ENCODE measurements at regions not wholly inside any gene's neighbourhood (a gene's known extent, or its start where the extent isn't known, plus 50 kb on each side); places are given as distances from the start of the nearest gene placed in this dataset.

DNA sequence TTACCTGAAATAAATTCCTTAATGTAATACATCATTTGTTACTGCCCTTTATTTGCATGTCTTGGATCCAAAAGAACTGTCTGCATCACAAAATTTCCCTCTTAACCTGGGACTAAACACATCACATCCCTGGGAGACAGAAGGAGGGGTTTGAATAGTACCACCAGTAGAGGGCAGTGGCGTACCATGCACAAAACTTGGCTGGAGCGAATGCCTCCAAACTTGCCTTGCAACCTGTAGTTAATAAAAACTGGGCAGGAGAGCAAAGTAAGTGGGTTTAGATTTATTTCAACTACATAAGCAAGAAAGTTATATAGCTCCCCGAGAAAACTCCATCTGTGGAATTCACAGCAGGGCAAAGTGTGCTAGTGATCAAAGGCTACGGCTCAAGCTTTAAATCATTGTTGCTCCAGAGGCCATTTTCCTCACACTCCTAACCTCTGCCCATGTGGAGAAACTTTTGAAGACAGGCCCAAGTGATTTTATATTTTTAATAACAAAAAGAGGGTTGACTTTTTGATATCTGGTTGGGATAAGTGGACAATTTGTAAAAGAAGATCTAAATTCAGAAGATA lies 1176.7 kb upstream of the SEL1L start:
- peak; percentile 10 for DNase-seq (ENCODE audit: low spot score)

DNA sequence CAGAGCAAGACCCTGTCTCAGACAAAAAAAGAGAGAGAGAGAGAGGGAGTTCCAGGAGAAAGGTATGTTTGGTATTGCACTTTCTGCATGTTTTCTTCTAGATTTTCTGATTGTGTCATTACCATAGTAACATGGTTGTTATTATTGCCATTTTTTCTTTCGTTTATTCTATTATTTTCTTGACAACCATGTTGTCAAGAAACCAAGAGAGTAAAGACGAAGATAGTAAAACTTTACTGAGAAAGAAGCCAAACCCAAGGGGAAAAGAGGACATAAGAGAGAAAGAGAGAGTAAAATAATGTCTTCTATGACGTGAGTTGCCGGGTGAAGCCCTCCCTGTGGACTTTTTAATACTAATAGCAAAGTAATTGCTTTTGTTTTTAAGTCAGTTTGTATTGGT lies 1186.0 kb upstream of the SEL1L start:
- no peak for DNase-seq (ENCODE audit: low spot score)

DNA sequence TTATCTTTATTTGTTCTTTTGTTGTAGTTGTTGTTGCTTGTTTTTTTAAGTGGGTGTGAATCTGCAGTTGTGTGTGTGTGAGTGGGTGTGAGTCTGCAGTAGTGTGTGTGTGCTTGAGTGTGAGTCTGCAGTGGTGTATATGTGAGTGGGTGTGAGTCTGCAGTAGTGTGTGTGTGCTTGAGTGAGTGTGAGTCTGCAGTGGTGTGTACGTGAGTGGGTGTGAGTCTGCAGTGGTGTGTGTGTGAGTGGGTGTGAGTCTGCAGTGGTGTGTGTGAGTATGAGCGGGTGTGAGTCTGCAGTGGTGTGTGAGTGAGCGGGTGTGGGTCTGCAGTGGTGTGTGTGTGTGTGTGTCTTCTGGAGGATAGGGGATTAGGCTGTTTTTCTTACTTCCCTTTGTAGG lies 1186.8 kb upstream of the SEL1L start:
- no peak for DNase-seq (ENCODE audit: low spot score)

DNA sequence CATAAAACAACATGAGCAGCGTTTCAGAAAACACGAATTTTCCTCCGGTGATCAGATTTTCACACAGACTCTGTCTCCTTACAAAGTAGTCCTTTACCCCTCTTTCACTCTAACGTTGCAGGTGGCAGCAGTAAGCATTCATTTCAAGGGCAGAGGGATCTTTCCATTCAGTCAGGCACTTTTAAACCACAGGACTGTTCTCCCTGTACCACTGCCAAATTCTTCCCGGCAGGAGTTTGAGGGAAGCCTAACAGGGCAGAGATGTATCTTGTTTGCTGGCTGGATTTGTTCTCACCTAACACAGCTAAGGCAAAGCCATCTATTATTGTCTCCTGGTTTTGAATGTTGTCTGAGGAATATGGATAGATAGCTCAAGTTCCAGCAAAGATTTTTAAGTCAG lies 1187.3 kb upstream of the SEL1L start:
- no peak for DNase-seq (ENCODE audit: low spot score)

DNA sequence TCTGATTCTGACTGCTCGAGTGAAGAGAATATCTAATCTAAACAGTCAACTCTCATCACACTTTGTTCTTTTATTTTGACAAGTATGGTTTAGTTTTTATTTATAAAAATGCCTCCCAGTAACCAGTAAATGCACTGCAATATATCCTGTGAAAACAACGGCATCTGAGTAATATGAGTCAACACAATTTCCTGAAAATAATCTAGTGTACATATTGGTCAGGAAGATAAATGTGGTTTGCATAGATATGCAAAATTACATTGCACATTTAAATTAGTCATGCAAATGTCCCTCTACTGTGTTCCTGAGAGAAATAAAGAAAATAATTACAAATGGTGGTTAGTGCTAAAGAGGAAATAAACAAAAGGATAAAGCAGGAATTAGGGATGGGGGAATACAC lies 1190.7 kb upstream of the SEL1L start:
- DNase-seq (ENCODE audit: low spot score) = no peak

DNA sequence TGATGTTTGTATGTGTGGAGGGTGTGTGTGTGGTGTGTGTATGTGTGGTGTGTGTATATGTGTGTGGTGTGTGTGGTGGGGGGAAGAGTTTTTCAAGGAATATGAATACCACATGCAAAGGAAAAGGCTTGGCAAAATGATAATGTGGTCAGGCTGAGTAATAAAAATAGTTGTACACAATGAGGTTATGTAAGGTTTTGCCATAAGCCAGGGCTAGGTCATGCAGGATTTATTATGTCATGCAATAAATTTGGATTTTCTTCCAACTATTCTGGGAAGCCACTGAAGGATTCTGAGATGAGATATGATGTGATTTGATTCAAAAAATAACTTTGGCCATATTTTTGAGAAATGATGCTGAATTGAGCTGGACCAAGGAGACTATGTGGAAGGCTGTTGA lies 1191.6 kb upstream of the SEL1L start:
- no peak for DNase-seq (ENCODE audit: low spot score)

DNA sequence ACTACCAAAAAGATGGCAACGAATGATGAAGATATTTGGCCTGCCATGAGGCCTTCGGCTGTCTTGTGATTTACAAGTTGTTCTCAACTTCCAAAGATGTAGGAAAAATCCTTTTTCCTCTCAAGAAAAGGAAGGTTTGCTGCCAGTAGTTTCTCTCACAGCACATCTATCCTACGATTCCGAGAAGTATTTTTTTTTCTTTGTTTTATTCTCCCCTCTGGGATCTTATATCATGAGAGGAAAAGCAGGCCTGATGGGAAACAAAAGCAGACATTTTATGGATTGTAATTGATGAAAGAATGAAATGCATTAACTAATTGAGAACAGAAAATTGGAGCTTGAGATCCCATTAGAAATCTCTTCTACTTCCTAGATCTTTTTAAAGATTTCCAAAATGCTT lies 1197.9 kb upstream of the SEL1L start:
- no peak for DNase-seq (ENCODE audit: low spot score)

DNA sequence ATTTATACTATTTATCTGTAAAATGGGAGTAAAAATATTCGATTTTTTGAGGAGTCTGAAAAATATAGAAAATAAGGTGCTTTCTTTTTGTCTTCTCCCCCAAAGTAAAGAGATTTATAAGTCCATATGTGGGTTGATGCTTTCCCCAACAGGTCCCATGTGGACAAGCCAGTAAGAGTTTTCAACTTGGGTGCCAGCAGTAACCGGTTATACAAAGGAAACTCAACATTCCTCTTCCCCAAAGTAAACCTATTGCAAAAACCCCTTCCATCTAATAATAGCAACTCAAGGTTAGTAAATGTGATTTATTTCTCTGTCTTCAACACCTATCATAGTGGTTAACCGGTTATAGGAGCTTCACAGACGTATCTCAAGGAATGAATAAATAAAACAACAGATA lies 1206.9 kb upstream of the SEL1L start:
- DNase-seq (ENCODE audit: low spot score) = no peak

DNA sequence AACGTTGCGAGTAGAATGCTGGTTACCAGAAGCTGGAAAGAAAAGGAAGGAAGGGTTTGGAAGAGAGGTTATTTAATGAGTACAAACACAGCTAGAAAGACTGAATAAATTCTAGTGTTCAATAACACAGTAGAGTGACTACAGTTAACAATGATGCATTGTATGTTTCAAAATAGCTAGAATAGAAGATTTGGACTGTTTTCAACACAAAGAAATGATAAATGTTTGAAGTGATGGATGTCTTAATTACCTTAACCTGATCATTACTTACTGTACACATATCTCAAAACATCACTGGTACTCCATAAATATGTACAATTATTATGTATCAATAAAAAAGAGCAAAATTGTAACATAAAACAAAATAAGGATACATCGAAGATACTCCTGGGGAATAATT lies 1221.8 kb upstream of the SEL1L start:
- DNase-seq (ENCODE audit: low spot score) = no peak

DNA sequence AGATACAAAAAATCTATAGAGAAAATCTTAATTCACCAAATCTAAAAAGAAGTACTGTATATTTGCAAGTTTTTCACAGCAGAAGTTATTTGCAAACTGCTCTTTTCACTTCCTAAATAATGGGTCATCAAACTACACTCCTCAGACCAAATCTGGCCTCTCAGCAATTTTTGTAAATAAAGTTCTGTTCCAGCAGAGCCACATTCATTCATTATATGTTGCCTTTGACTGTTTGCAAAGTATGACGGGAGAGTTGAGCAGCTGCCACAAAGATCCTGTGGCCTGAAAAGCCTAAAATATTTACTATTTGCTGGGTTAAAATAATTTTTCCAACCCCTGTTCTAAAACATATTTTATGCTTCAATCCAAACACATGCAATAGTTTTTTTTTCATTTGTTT lies 1222.3 kb upstream of the SEL1L start:
- DNase-seq (ENCODE audit: low spot score) = no peak

DNA sequence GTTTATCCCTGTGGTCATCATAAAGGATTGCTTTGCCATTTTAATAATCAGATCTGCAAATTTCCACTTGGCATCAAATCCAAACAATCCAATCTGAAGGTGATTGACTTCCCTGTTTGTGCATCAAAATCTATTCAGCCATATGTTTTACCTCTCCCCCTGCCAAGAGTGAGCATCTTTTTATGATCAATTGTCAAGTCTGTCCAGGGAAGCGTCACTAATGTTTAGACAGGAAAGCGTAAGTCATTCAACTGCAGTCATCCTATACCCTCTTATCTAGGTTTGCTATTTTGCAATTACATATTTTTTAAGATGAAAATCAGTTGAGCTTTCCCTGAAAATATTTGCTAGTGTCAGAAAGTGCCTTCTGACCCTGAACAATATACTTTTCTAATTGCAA lies 1224.1 kb upstream of the SEL1L start:
- DNase-seq (ENCODE audit: low spot score) = no peak

DNA sequence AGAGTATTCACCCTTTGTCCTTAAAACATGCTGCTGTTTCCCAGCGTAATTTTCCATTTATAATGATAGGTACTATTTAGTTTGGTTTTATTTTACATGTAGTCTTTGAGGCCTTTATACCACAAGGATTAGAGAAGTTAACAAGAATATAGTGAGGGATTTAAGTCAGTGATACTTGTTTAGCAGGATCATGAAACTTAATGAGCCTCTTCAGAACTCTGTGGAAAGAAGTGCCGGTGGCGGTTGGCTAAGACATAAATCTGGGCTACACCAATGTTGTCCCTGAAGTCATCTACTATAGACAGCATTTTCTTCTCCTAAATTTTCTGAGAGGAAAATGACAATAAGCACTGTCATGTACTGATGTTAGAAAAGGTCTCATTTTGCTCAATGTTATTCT lies 1226.0 kb upstream of the SEL1L start:
- DNase-seq (ENCODE audit: low spot score) = no peak

DNA sequence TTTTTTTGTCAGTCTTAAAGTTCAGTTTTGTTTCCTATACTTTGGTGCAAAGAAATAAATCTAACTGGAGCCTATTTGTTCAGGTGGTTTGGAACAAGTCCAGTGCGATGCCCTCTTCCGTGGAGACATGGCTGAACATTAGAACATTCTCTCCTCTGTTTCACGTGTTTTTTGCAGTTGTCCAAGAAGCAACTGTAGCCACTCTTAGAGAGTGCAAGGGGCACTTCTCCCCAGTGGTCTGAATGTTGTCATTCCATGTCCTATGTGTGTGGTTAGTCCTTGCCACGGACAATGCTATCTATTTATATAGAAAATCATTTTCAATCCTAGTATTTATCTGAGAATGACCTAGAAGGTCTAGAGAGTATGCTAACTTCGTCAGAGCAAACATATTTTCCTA lies 1232.5 kb upstream of the SEL1L start:
- DNase-seq (ENCODE audit: low spot score) = no peak

DNA sequence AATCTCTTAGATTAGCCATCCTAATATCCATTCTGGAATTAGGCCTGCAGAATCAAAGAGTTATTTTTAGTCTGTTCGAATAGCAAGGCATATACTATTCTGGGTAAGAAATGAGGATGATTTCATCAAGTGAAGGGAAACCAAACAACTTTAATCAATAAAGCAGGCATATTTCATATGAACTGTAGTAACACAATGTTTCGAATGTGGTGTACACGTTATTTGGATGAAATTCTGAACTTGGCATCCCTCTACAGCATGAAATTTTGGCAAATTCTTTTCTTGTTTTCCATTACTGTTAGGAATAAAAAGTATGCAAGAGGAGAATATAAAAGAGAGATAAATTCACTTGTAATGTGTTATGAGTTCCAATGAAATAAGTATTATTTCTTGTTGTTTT lies 1233.3 kb upstream of the SEL1L start:
- DNase-seq (ENCODE audit: low spot score) = no peak

DNA sequence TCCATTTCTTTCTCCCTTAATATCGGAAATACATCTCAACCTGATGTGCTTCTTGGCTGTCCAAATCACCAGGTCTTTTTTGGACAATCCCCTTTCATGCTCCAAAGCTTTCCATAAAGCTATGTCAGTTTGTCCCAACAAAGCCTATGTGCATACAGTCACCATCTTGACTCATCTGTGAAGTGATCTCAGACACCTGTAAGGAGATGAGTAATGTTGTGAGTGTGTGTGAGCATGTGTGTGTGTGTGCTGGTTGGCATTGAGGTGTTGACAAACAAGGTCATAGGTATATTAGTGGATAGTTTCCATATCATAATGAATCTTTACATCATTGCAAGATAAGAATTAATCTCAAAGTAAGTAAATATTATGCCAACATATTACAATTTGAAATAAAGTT lies 1243.3 kb upstream of the SEL1L start:
- no peak for DNase-seq (ENCODE audit: low spot score)

DNA sequence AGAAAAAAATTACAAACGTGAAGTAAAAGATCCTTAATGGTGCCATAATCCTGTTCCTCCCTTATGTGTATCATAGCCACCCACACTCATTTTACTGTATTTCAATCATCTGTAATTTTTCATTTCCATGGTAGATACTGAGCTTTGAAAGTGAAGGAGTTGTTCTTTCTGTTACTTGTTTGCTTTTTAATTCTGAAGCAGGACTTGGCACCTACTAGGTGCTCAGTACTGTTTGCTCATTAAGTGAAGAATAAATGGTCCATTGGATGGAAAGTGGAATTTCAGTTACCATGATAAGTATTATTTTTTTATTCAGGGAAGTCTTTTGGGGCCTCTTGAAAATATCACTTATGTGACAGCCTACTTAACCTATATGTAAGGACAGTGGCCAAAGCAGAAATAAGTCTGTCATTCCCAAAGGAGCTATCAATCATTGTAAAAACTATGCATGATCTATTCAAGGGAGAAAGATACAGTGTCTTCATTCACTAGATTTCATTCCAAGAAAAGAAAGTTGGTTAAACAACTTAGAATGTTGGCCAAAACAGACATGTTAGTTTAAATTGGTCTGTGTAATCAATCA lies 1244.4 kb upstream of the SEL1L start:
- no peak for DNase-seq (ENCODE audit: low spot score)

DNA sequence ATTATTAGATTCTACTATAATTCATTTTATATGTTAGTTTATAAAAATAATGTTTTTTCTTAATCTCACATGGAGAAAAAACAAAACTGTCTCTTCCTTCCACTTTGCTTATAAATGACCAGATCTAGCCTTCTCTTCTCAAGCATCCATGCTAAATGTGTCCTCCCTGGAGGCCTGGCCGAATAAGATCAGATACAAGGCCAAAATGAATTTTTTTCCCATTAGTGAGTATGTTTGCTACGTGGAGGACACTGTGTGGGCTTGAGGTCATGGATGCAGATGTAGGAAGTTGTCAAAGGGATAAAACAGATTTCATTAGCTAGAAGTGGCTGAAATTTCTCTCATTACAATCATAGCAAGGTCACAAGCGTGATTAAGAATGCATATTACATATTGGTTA lies 1244.9 kb upstream of the SEL1L start:
- DNase-seq (ENCODE audit: low spot score) = no peak

DNA sequence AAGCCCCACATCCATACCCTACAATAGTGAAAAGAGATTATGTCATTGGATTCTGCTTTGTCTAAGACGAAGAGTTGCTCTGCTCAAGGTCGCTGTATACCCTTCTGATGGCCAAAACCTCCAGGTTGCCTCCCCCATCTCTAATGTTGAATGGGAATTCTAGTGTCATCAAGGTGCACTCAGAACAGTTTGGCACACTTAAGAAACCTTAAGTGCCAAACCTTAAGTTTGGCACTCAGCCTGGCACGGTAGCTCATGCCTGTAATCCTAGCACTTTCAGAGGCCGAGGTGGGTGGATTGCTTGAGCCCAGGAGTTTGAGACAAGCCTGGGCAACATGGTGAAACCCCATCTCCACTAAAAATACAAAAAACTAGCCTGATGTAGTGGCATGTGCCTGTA lies 1245.6 kb upstream of the SEL1L start:
- DNase-seq (ENCODE audit: low spot score) = no peak

DNA sequence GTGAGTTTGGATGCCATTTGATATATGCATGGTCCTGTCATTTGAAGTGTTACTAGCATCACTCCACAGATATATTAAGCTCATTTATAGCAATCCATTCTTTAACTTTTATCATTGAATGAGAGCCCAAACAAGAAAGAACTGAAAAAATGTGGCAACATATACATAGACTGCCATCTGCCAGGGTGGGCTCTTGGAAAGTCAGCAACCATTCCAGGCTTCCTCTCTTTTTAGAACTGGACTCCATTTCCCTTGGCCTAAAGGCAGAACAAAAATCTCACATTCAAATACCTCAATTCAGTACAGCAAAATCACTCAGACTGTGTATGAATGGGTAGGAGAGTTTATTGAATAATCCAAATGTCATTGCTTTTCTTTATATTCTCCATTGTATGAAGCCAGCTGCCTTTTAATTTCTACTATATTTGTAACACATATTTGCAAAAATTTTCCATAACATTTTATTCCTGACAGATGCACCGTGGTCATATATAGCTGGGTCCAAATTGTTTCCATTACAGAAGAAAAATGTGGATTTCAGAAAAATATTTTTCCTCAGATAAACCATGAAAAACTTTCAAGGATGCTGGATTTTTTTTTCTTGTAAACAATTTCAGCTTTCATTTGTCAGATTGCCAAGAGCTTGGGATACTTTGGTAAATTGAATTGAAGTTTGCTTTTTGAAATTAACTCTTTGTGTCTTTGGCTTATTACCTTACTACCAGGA lies 1252.3 kb upstream of the SEL1L start:
- DNase-seq (ENCODE audit: low spot score) = no peak

DNA sequence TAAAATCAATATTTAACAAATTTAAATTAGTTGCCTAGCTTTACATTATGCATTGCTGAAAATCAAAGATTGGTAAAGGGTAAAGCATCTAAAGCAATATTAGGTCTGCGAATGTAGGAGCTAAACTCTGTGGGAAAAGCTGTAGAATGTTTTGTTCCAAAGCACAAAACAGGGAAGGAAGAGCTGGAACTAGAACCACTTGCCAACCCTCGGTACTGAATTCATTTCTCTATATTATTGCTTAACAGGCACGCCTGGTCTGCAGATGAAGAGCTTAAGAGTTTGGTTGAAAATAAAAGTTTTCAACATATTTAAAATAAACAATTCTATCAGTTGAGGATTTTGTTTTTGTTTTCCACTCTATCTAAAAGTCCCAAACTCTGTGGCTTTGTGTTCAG lies 1252.8 kb upstream of the SEL1L start:
- DNase-seq (ENCODE audit: low spot score) = no peak

DNA sequence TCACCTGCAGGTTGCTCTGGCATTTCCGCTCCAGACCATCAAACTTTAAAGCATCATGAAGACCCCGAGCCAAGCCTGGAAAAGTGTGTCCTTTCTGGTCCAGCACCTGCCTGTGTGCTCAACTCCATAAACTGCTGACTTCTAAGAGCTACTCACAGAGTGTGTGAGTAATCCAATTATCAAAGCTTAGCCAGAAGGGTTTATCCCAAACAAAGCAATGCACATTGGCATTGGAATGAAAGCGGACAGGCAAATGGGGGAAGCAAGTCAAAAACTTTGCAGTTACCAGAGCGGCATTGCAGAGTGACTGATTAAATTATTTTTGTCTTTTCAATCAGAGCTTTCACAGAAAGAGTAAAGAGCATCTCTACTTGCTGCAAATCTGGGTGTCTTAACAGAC lies 1262.4 kb upstream of the SEL1L start:
- DNase-seq (ENCODE audit: low spot score) = no peak

DNA sequence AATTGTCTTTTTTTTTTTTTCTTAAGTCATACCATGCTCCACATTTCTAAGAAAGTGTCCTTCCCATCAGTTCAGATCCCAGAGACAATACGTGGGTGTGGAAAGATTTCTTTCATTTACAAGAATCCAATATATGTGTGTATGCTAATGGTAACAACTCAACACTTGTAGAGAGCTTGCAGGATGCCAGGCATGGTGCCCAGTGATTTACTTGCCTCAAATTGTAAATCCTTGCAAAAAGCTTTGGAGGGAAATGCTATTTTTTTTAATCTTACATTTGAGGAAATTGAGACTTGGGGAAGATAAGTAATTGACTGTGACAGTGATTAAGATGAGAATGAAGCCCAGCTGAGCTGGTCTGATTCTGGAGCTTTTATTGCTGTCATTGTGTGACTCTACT lies 1264.6 kb upstream of the SEL1L start:
- DNase-seq (ENCODE audit: low spot score) = no peak

DNA sequence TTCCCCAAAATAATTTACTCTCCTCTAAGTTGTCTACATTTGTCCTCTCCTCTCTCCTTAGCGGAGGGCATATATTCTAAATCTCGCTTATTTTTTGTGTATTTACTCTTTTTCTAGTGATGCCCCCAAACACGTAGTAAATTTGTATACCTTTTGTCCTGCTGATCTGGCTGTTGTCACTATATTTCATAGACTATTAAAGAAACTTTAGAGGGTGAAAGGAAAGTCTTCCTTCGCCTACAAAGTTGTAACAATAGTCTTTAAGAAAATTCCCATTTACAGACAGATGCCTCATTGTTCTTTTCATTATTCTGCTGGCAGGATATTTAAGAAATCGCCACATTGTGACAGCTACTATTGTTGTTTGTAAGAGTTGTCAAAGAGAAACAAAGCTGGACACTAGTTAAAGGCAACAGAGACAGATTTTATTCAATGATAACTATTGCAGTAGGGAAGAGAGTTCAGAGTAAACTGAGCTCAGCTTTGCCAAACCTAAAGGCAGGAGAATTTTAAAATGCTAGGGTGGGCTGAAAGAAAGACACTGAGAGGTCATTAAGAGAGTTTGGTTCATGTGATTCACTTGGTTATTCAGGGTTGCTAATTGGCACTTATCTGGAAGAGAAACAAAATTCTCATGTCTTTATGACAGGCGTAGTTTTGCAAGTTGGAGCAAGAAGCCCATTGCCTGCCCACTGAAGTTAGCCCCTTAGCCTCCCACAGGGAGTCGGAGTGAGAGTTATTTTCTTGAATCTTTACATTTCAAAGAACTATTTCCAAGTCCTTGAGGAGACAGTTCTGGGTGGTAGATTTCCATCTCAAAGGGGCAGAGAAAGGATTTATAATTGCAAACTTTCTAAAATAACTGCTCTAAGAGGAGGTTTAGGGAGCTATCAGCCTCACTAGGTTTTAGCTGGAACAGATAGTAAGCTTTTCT lies 1272.5 kb upstream of the SEL1L start:
- DNase-seq (ENCODE audit: low spot score) = no peak

All from hematopoietic multipotent progenitor cell treated with erythropoietin and hydrocortisone succinate and interleukin-3 and kit ligand, for 15 days (in vitro differentiated cells).